IMR-90 (cell line): ENCODE measurements at regions not wholly inside any gene's neighbourhood (a gene's known extent, or its start where the extent isn't known, plus 50 kb on each side); places are given as distances from the start of the nearest gene placed in this dataset.

Experiments
- ATAC-seq: fragments of 200-7000 bp; cut with Tn5 transposase; 2 replicates; pipeline ENCODE4 v1.9.1; 2020; ENCODE audit warnings: low read depth, mild to moderate bottlenecking, moderate library complexity
- BruUV-seq: library from RNA; stranded (reverse); fragments of 400-500 nt; replicated peaks from 2 replicates; lab custom pipeline; 2021; lab: Mats Ljungman, UMichigan
- CTCF ChIA-PET: fragments of 300-600 bp; formaldehyde crosslinking; extraction: SDS; loops from one replicate; lab custom pipeline; 2021; ENCODE audit warnings: antibody characterized with exemption; lab: Yijun Ruan, JAX
- POLR2A ChIA-PET: fragments of 300-600 bp; sonication (Branson Sonifier 250); formaldehyde crosslinking; loops from one replicate; lab custom pipeline; 2022; ENCODE audit warnings: antibody characterized with exemption; ENCODE audit not compliant: unreplicated experiment; lab: Charles Lee
- DNase-seq: peaks from one replicate; pipeline ENCODE4 v3.0.0; 2013
- H2AFZ ChIP-seq: replicated peaks from 2 replicates; pipeline ENCODE3; 2013; ENCODE audit warnings: low read length, mild to moderate bottlenecking; ENCODE audit not compliant: poor library complexity
- H2AK5ac ChIP-seq: 2 replicates; pipeline ENCODE4 v1.6.1; 2013; ENCODE audit warnings: low read depth, low read length, inconsistent platforms
- H2AK9ac ChIP-seq: replicated peaks from 2 replicates; pipeline ENCODE3; 2013; ENCODE audit warnings: mild to moderate bottlenecking, low read depth, low read length, moderate library complexity; ENCODE audit not compliant: poor library complexity
- H2BK120ac ChIP-seq: 2 replicates; pipeline ENCODE4 v1.6.1; 2013; ENCODE audit warnings: low read depth, low read length, inconsistent platforms
- H2BK15ac ChIP-seq: 3 replicates; pipeline ENCODE4 v1.6.1; 2013; ENCODE audit warnings: low read depth, low read length, inconsistent platforms
- H2BK20ac ChIP-seq: 2 replicates; pipeline ENCODE4 v1.6.1; 2013; ENCODE audit warnings: low read depth, mild to moderate bottlenecking, inconsistent platforms, low read length, moderate library complexity
- H2BK5ac ChIP-seq: 2 replicates; pipeline ENCODE4 v1.6.1; 2013; ENCODE audit warnings: mild to moderate bottlenecking, low read depth, low read length, inconsistent platforms; ENCODE audit not compliant: poor library complexity, severe bottlenecking
- H3K14ac ChIP-seq: replicated peaks from 2 replicates; pipeline ENCODE4 v1.6.1; 2013; ENCODE audit warnings: low read depth, low read length, inconsistent platforms
- H3K18ac ChIP-seq: 2 replicates; pipeline ENCODE4 v1.6.1; 2013; ENCODE audit warnings: low read depth, low read length, control low read depth
- H3K23ac ChIP-seq: 2 replicates; pipeline ENCODE4 v1.6.1; 2013; ENCODE audit warnings: low read depth, low read length, inconsistent platforms
- H3K27ac ChIP-seq: 2 replicates; pipeline ENCODE4 v1.5.1; 2013; ENCODE audit warnings: mild to moderate bottlenecking, control low read depth, low read length; ENCODE audit not compliant: insufficient read depth
- H3K27me3 ChIP-seq: 2 replicates; pipeline ENCODE4 v1.6.1; 2013; ENCODE audit warnings: low read length; ENCODE audit not compliant: control insufficient read depth, insufficient read depth
- H3K36me3 ChIP-seq: 2 replicates; pipeline ENCODE4 v1.6.1; 2013; ENCODE audit warnings: low read length, mixed read lengths; ENCODE audit not compliant: control insufficient read depth, insufficient read depth
- H3K4ac ChIP-seq: 2 replicates; pipeline ENCODE4 v1.6.1; 2013; ENCODE audit warnings: low read depth, low read length, inconsistent platforms
- H3K4me1 ChIP-seq: 2 replicates; pipeline ENCODE4 v1.6.1; 2013; ENCODE audit warnings: low read length, mixed read lengths; ENCODE audit not compliant: control insufficient read depth, insufficient read depth
- H3K4me2 ChIP-seq: 2 replicates; pipeline ENCODE4 v1.6.1; 2013; ENCODE audit warnings: low read depth, mild to moderate bottlenecking, control low read depth, low read length, moderate library complexity
- H3K4me3 ChIP-seq: 2 replicates; pipeline ENCODE4 v1.5.1; 2013; ENCODE audit warnings: low read depth, mild to moderate bottlenecking, control low read depth, low read length, moderate library complexity; ENCODE audit not compliant: insufficient read depth
- H3K56ac ChIP-seq: 2 replicates; pipeline ENCODE4 v1.6.1; 2013; ENCODE audit warnings: low read length, inconsistent platforms; ENCODE audit not compliant: insufficient read depth; ENCODE audit errors: extremely low read depth
- H3K79me1 ChIP-seq, 2 experiments: 2 replicates each; pipeline ENCODE4 v1.6.1; 2013; ENCODE audit warnings: low read length in 2 of 2, inconsistent platforms in 1 of 2, low read depth in 1 of 2
- H3K9ac ChIP-seq: 2 replicates; pipeline ENCODE4 v1.6.1; 2013; ENCODE audit warnings: low read depth, low read length, control low read depth
- H3K9me1 ChIP-seq: 2 replicates; pipeline ENCODE4 v1.6.1; 2013; ENCODE audit warnings: low read length, inconsistent platforms; ENCODE audit not compliant: insufficient read depth
- H3K9me3 ChIP-seq: 2 replicates; pipeline ENCODE4 v1.6.1; 2013; ENCODE audit warnings: low read length; ENCODE audit not compliant: control insufficient read depth, insufficient read depth
- H4K20me1 ChIP-seq: 2 replicates; pipeline ENCODE4 v1.6.1; 2013; ENCODE audit warnings: low read length, inconsistent platforms; ENCODE audit not compliant: insufficient read depth
- H4K5ac ChIP-seq: 2 replicates; pipeline ENCODE4 v1.6.1; 2013; ENCODE audit warnings: mild to moderate bottlenecking, low read depth, low read length, control low read depth
- H4K8ac ChIP-seq, 2 experiments: 2 replicates each; pipeline ENCODE4 v1.6.1; 2013; ENCODE audit warnings: low read depth in 2 of 2, low read length in 2 of 2, control low read depth in 1 of 2, inconsistent platforms in 1 of 2
- H4K91ac ChIP-seq: 2 replicates; pipeline ENCODE4 v1.6.1; 2013; ENCODE audit warnings: low read depth, low read length, inconsistent platforms; ENCODE audit not compliant: insufficient read depth
- BHLHE40 ChIP-seq: fragments of 150-350 bp; IDR thresholded peaks from 2 replicates; pipeline ENCODE4 v1.6.1; 2016; ENCODE audit warnings: mild to moderate bottlenecking, low read depth, low read length
- CEBPB ChIP-seq: IDR thresholded peaks from 2 replicates; pipeline ENCODE4 v1.6.1; 2012; ENCODE audit warnings: low read depth, low read length, improper control_type of control experiment
- FOS ChIP-seq: fragments of 150-350 bp; IDR thresholded peaks from 2 replicates; pipeline ENCODE4 v1.6.1; 2016; ENCODE audit warnings: low read depth, low read length
- MAFK ChIP-seq: IDR thresholded peaks from 2 replicates; pipeline ENCODE4 v1.6.1; 2012; ENCODE audit warnings: low read depth, low read length, improper control_type of control experiment
- MAZ ChIP-seq: IDR thresholded peaks from 2 replicates; pipeline ENCODE4 v1.6.1; 2012; ENCODE audit warnings: low read depth, mild to moderate bottlenecking, low read length, improper control_type of control experiment, moderate library complexity, borderline replicate concordance
- MXI1 ChIP-seq: IDR thresholded peaks from 2 replicates; pipeline ENCODE4 v1.6.1; 2012; ENCODE audit warnings: low read depth, mild to moderate bottlenecking, low read length, moderate library complexity, borderline replicate concordance
- POLR2A ChIP-seq: IDR thresholded peaks from 2 replicates; pipeline ENCODE4 v1.6.1; 2012; ENCODE audit warnings: mild to moderate bottlenecking, low read depth, low read length
- RAD21 ChIP-seq: IDR thresholded peaks from 2 replicates; pipeline ENCODE4 v1.6.1; 2012; ENCODE audit warnings: low read length, improper control_type of control experiment
- RCOR1 ChIP-seq: IDR thresholded peaks from 2 replicates; pipeline ENCODE4 v1.6.1; 2012; ENCODE audit warnings: mild to moderate bottlenecking, low read length, improper control_type of control experiment; ENCODE audit not compliant: insufficient replicate concordance
- RFX5 ChIP-seq: IDR thresholded peaks from 2 replicates; pipeline ENCODE4 v1.8.0; 2012; ENCODE audit warnings: low read depth, mild to moderate bottlenecking, low read length, moderate library complexity
- WGBS, 2 experiments: methylation state at CpG; one replicate each; pipeline versions ENCODE4 v1.1.5 to v1.1.7; 2013; ENCODE audit warnings: missing lambda C conversion rate in 2 of 2; ENCODE audit not compliant: insufficient read length in 1 of 2; ENCODE audit errors: extremely low coverage in 2 of 2; 5-methylcytosine and 5-hydroxymethylcytosine counted together
- dilution Hi-C: fragments of 300-500 bp; cut with HindIII; formaldehyde crosslinking; loops from one replicate; pipeline ENCODE4 v1.14.3; 2018; ENCODE audit warnings: low sequenced_read_pairs; ENCODE audit not compliant: unreplicated experiment
- in situ Hi-C: fragments of 300-500 bp; cut with MboI; formaldehyde crosslinking; loops from 3 replicates; pipeline ENCODE4 v1.14.3; 2019; ENCODE audit warnings: low sequenced_read_pairs, inconsistent platforms, mixed read lengths
- intact Hi-C: fragments of 100-400 bp; cut with micrococcal nuclease; formaldehyde crosslinking; loops from 2 replicates; pipeline ENCODE4 v1.10.0; 2022
- TF ChIP-seq, protein P1 (sequence below): fragments of 150-350 bp; IDR thresholded peaks from 2 replicates; pipeline ENCODE4 v1.6.1; 2016; ENCODE audit warnings: low read depth, mild to moderate bottlenecking, low read length, moderate library complexity, borderline replicate concordance
- TF ChIP-seq, protein P2 (sequence below): fragments of 150-350 bp; IDR thresholded peaks from 2 replicates; pipeline ENCODE4 v1.6.1; 2017; ENCODE audit warnings: mild to moderate bottlenecking, antibody characterized with exemption, low read length, low read depth

DNA sequence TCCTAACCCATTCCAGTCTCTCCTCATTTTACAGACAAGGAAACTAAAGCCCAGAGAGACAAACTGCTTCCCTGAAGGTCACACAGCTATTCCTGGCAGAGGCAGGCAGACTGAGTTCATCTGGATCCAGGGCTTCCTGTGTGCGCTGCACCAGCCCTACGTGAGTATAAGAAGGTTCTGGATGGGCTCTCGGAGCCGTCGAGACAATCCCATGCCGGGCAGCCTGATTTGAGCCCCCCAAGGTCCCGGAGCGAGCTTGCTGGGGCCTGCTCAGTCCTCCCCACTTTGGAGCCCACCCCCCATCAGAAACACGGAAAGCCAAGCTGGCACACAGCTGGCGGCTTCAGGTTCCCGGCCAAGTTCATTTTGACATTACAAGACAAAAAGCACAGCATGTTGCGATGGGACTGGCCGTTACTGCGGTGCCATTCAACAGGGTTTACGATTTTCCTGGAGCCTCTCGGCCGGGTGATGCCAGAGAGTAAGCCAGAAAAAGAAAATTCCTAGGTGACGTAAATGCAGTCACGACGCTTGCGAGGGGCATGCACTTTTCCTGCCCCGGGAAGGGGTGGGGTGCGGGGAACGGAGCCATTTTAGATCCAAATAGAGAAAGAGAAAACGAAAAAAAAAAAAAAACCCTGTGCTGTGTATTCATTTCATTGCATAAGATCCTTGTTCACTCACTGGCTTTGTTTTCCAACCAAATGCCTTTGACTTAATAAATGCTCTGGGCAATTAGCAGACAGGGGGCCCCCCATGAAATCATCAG lies 167.1 kb upstream of the FOXF1 start:
- H2BK5ac ChIP-seq = peak overlapping the region; percentile 88
- no peak overlapping the region for H3K4me3 ChIP-seq
- BruUV-seq = no TSS peak
- peak overlapping the region; percentile 89 for H2AFZ ChIP-seq
- WGBS, 2 experiments = 73% methylated on average over 7 of the region's 25 CpGs; no CpG with 5 or more reads in 1 of the 2 experiments
- ChIA-PET CTCF (no interaction called here), POLR2A (no interaction called here)
- ATAC-seq = peak; percentile 92
- H3K27ac ChIP-seq = peak overlapping the region; percentile 96
- peak overlapping the region; percentile 93; the same call in 2 of the 3 replicates for H2BK15ac ChIP-seq
- peak overlapping the region; percentile 72 for H3K56ac ChIP-seq
- H3K79me1 ChIP-seq = peaks cover 0 to 23% of the 10 kb centered on the region in 2 experiments; a peak in 3 of 4 replicates
- DNase-seq = peak; percentile 89
- H3K18ac ChIP-seq = peak overlapping the region; percentile 95
- dilution Hi-C loops (no loop called here), in situ Hi-C loops (no loop called here), intact Hi-C loops (loop anchor here (1.0 to 2.0 kb wide), 4 partner anchors 54 to 162 kb away; no protein-coding TSS in a partner anchor)
- peak overlapping the region; percentile 95 for H2AK5ac ChIP-seq
- H2BK120ac ChIP-seq = peak overlapping the region; percentile 96
- peak overlapping the region; percentile 95 for H4K5ac ChIP-seq
- peaks cover 21% of the 10 kb centered on the region for H3K4me1 ChIP-seq
- H3K14ac ChIP-seq = peak overlapping the region; percentile 91
- peak overlapping the region; percentile 54 for H3K4me2 ChIP-seq
- peak overlapping the region; percentile 87 for H3K23ac ChIP-seq
- H3K4ac ChIP-seq = peak overlapping the region; percentile 96
- H3K9ac ChIP-seq = peak overlapping the region; percentile 76
- H4K91ac ChIP-seq = peak overlapping the region; percentile 99
- H3K9me3 ChIP-seq = no peaks in the 10 kb centered on the region
- H3K9me1 ChIP-seq = peaks cover 15% of the 10 kb centered on the region
- peak overlapping the region; percentile 96 to 97 for H4K8ac ChIP-seq
- no peaks in the 10 kb centered on the region for H3K27me3 ChIP-seq
- H4K20me1 ChIP-seq = no peaks in the 10 kb centered on the region
- H2AK9ac ChIP-seq = peak overlapping the region; percentile 56
- peak overlapping the region; percentile 90 for H2BK20ac ChIP-seq
- H3K36me3 ChIP-seq = no peaks in the 10 kb centered on the region
- TF ChIP-seq BHLHE40 (0 out of 2 replicates have a peak, but pooled peaks have one; percentile 27), POLR2A (peak; percentile 39; the same call in 1 of the 2 replicates), MAZ (no peak), RFX5 (no peak), CEBPB (0 out of 2 replicates have a peak, but pooled peaks have one; percentile 50), RAD21 (no peak), MAFK (no peak), MXI1 (peak; percentile 44; the same call in 1 of the 2 replicates), RCOR1 (no peak), FOS (no peak)
- TF ChIP-seq, protein P1, sequence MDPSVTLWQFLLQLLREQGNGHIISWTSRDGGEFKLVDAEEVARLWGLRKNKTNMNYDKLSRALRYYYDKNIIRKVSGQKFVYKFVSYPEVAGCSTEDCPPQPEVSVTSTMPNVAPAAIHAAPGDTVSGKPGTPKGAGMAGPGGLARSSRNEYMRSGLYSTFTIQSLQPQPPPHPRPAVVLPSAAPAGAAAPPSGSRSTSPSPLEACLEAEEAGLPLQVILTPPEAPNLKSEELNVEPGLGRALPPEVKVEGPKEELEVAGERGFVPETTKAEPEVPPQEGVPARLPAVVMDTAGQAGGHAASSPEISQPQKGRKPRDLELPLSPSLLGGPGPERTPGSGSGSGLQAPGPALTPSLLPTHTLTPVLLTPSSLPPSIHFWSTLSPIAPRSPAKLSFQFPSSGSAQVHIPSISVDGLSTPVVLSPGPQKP = no peak
- TF ChIP-seq, protein P2, sequence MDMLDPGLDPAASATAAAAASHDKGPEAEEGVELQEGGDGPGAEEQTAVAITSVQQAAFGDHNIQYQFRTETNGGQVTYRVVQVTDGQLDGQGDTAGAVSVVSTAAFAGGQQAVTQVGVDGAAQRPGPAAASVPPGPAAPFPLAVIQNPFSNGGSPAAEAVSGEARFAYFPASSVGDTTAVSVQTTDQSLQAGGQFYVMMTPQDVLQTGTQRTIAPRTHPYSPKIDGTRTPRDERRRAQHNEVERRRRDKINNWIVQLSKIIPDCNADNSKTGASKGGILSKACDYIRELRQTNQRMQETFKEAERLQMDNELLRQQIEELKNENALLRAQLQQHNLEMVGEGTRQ = no peak
